Tibial nerve (tissue), 4 donors: ENCODE measurements at regions not wholly inside any gene's neighbourhood (a gene's known extent, or its start where the extent isn't known, plus 50 kb on each side); places are given as distances from the start of the nearest gene placed in this dataset.

Source experiments
- CTCF ChIP-seq, 5 experiments: fragments of 200-600 bp in 3 of 5; fragments of 450-650 bp in 2 of 5; sonication (generic) in 3 of 5; IDR thresholded peaks; one replicate each; pipeline ENCODE4 v1.5.1; 2016 to 2019; ENCODE audit warnings: antibody characterized with exemption in 5 of 5, mild to moderate bottlenecking in 3 of 5, moderate library complexity in 2 of 5
- EP300 ChIP-seq, 2 donors: sonication (generic); formaldehyde crosslinking; IDR thresholded peaks; one replicate each; pipeline ENCODE4 v1.6.1; 2017; ENCODE audit warnings: antibody characterized with exemption in 2 of 2, mild to moderate bottlenecking in 1 of 2
- POLR2A ChIP-seq, 2 donors: fragments of 450-650 bp; IDR thresholded peaks; one replicate each; pipeline ENCODE4 v1.6.1; 2017; ENCODE audit warnings: antibody characterized with exemption in 2 of 2, mild to moderate bottlenecking in 2 of 2, moderate library complexity in 2 of 2

- TF ChIP-seq CTCF (IDR thresholded peaks at IDR 0.05) (no peak), EP300 (IDR thresholded peaks at IDR 0.05) (no peak), POLR2A (IDR thresholded peaks at IDR 0.05) (no peak)
Measured at GRCh38 chr11:92131289-92131865, 93.2 kb upstream of the FAT3 start.
